ENCODE measurements at regions not wholly inside any gene's neighbourhood (a gene's known extent, or its start where the extent isn't known, plus 50 kb on each side); places are given as distances from the start of the nearest gene placed in this dataset.

- Histone ChIP-seq H3K4me1 (ENCODE audit: insufficient read depth, low read length) (peaks cover 11% of the 10 kb centered on the region), H3K4me3 (ENCODE audit: low read length) (no peak overlapping the region), H3K9me3 (ENCODE audit: insufficient read depth, low read depth, low read length) (no peaks in the 10 kb centered on the region), H3K27me3 (ENCODE audit: insufficient read depth, low read length) (no peaks in the 10 kb centered on the region), H3K36me3 (ENCODE audit: insufficient read depth, low read length) (no peaks in the 10 kb centered on the region), H3K27ac (ENCODE audit: low read depth, low read length) (no peak overlapping the region), H3K9ac (ENCODE audit: low read depth, low read length) (no peak overlapping the region)
- WGBS: 100% methylated on average over 2 of the region's 2 CpGs
Measured at GRCh38 chr12:111219440-111219839, 149.5 kb downstream of the PHETA1 start.

GRCh38 chr12:111218499-111218898, 150.4 kb downstream of the PHETA1 start:
- Histone ChIP-seq H3K27ac (ENCODE audit: low read depth, low read length) (no peak overlapping the region), H3K9me3 (ENCODE audit: insufficient read depth, low read depth, low read length) (no peaks in the 10 kb centered on the region), H3K4me3 (ENCODE audit: low read length) (no peak overlapping the region), H3K4me1 (ENCODE audit: insufficient read depth, low read length) (peaks cover 11% of the 10 kb centered on the region), H3K9ac (ENCODE audit: low read depth, low read length) (no peak overlapping the region), H3K36me3 (ENCODE audit: insufficient read depth, low read length) (no peaks in the 10 kb centered on the region), H3K27me3 (ENCODE audit: insufficient read depth, low read length) (no peaks in the 10 kb centered on the region)
- WGBS: 87% methylated on average over 6 of the region's 6 CpGs

GRCh38 chr12:111216387-111217159, 152.3 kb downstream of the PHETA1 start:
- Histone ChIP-seq H3K27ac (ENCODE audit: low read depth, low read length) (no peak overlapping the region), H3K9me3 (ENCODE audit: insufficient read depth, low read depth, low read length) (no peaks in the 10 kb centered on the region), H3K9ac (ENCODE audit: low read depth, low read length) (no peak overlapping the region), H3K4me1 (ENCODE audit: insufficient read depth, low read length) (peaks cover 5% of the 10 kb centered on the region; the same call in 1 of the 2 replicates), H3K4me3 (ENCODE audit: low read length) (no peak overlapping the region), H3K36me3 (ENCODE audit: insufficient read depth, low read length) (no peaks in the 10 kb centered on the region), H3K27me3 (ENCODE audit: insufficient read depth, low read length) (no peaks in the 10 kb centered on the region)
- WGBS: 91% methylated on average over 13 of the region's 13 CpGs

GRCh38 chr12:111215881-111216280, 153.0 kb downstream of the PHETA1 start:
- H3K27me3 ChIP-seq (ENCODE audit: insufficient read depth, low read length): no peaks in the 10 kb centered on the region
- 91% methylated on average over 12 of the region's 12 CpGs for WGBS
- no peaks in the 10 kb centered on the region; the same call in 1 of the 2 replicates for H3K4me1 ChIP-seq (ENCODE audit: insufficient read depth, low read length)
- H3K9ac ChIP-seq (ENCODE audit: low read depth, low read length): no peak overlapping the region
- H3K27ac ChIP-seq (ENCODE audit: low read depth, low read length): no peak overlapping the region
- no peak overlapping the region for H3K4me3 ChIP-seq (ENCODE audit: low read length)
- H3K36me3 ChIP-seq (ENCODE audit: insufficient read depth, low read length): no peaks in the 10 kb centered on the region
- H3K9me3 ChIP-seq (ENCODE audit: insufficient read depth, low read depth, low read length): no peaks in the 10 kb centered on the region

GRCh38 chr12:111214401-111214800, 154.5 kb downstream of the PHETA1 start:
- no peaks in the 10 kb centered on the region for H3K36me3 ChIP-seq (ENCODE audit: insufficient read depth, low read length)
- H3K9me3 ChIP-seq (ENCODE audit: insufficient read depth, low read depth, low read length): no peaks in the 10 kb centered on the region
- H3K4me3 ChIP-seq (ENCODE audit: low read length): no peak overlapping the region
- no peak overlapping the region for H3K27ac ChIP-seq (ENCODE audit: low read depth, low read length)
- H3K27me3 ChIP-seq (ENCODE audit: insufficient read depth, low read length): no peaks in the 10 kb centered on the region
- no peaks in the 10 kb centered on the region for H3K4me1 ChIP-seq (ENCODE audit: insufficient read depth, low read length)
- WGBS: 91% methylated on average over 16 of the region's 16 CpGs
- no peak overlapping the region for H3K9ac ChIP-seq (ENCODE audit: low read depth, low read length)

- H3K4me1 ChIP-seq (ENCODE audit: insufficient read depth, low read length): no peaks in the 10 kb centered on the region
- no peak overlapping the region for H3K9ac ChIP-seq (ENCODE audit: low read depth, low read length)
- no peaks in the 10 kb centered on the region for H3K9me3 ChIP-seq (ENCODE audit: insufficient read depth, low read depth, low read length)
- H3K36me3 ChIP-seq (ENCODE audit: insufficient read depth, low read length): no peaks in the 10 kb centered on the region
- no peaks in the 10 kb centered on the region for H3K27me3 ChIP-seq (ENCODE audit: insufficient read depth, low read length)
- H3K4me3 ChIP-seq (ENCODE audit: low read length): no peak overlapping the region
- 96% methylated on average over 5 of the region's 5 CpGs for WGBS
- no peak overlapping the region for H3K27ac ChIP-seq (ENCODE audit: low read depth, low read length)
Measured at GRCh38 chr12:111213561-111213960, 155.3 kb downstream of the PHETA1 start.

- no peak overlapping the region for H3K4me3 ChIP-seq (ENCODE audit: low read length)
- no peaks in the 10 kb centered on the region for H3K36me3 ChIP-seq (ENCODE audit: insufficient read depth, low read length)
- no peak overlapping the region for H3K9ac ChIP-seq (ENCODE audit: low read depth, low read length)
- 94% methylated on average over 11 of the region's 12 CpGs for WGBS
- no peak overlapping the region for H3K27ac ChIP-seq (ENCODE audit: low read depth, low read length)
- H3K4me1 ChIP-seq (ENCODE audit: insufficient read depth, low read length): no peaks in the 10 kb centered on the region
- no peaks in the 10 kb centered on the region for H3K9me3 ChIP-seq (ENCODE audit: insufficient read depth, low read depth, low read length)
- H3K27me3 ChIP-seq (ENCODE audit: insufficient read depth, low read length): no peaks in the 10 kb centered on the region
Measured at GRCh38 chr12:111212814-111213456, 156.0 kb downstream of the PHETA1 start.

- H3K27me3 ChIP-seq (ENCODE audit: insufficient read depth, low read length): no peaks in the 10 kb centered on the region
- no peak overlapping the region for H3K9ac ChIP-seq (ENCODE audit: low read depth, low read length)
- H3K4me1 ChIP-seq (ENCODE audit: insufficient read depth, low read length): no peaks in the 10 kb centered on the region
- no peak overlapping the region for H3K27ac ChIP-seq (ENCODE audit: low read depth, low read length)
- WGBS: 49% methylated on average over 6 of the region's 7 CpGs
- H3K4me3 ChIP-seq (ENCODE audit: low read length): no peak overlapping the region
- H3K36me3 ChIP-seq (ENCODE audit: insufficient read depth, low read length): no peaks in the 10 kb centered on the region
- no peaks in the 10 kb centered on the region for H3K9me3 ChIP-seq (ENCODE audit: insufficient read depth, low read depth, low read length)
Measured at GRCh38 chr12:111211910-111212757, 156.8 kb downstream of the PHETA1 start.

GRCh38 chr12:111209811-111210210, 159.1 kb downstream of the PHETA1 start:
- Histone ChIP-seq H3K27me3 (ENCODE audit: insufficient read depth, low read length) (no peaks in the 10 kb centered on the region), H3K9ac (ENCODE audit: low read depth, low read length) (no peak overlapping the region), H3K9me3 (ENCODE audit: insufficient read depth, low read depth, low read length) (no peaks in the 10 kb centered on the region), H3K36me3 (ENCODE audit: insufficient read depth, low read length) (no peaks in the 10 kb centered on the region), H3K4me3 (ENCODE audit: low read length) (no peak overlapping the region), H3K27ac (ENCODE audit: low read depth, low read length) (no peak overlapping the region), H3K4me1 (ENCODE audit: insufficient read depth, low read length) (no peaks in the 10 kb centered on the region)
- 96% methylated on average over 4 of the region's 4 CpGs for WGBS

GRCh38 chr12:111207761-111208160, 161.1 kb downstream of the PHETA1 start:
- WGBS: 70% methylated on average over 3 of the region's 3 CpGs
- H3K4me1 ChIP-seq (ENCODE audit: insufficient read depth, low read length): no peaks in the 10 kb centered on the region
- no peak overlapping the region for H3K9ac ChIP-seq (ENCODE audit: low read depth, low read length)
- no peaks in the 10 kb centered on the region for H3K36me3 ChIP-seq (ENCODE audit: insufficient read depth, low read length)
- no peaks in the 10 kb centered on the region for H3K27me3 ChIP-seq (ENCODE audit: insufficient read depth, low read length)
- no peaks in the 10 kb centered on the region for H3K9me3 ChIP-seq (ENCODE audit: insufficient read depth, low read depth, low read length)
- no peak overlapping the region for H3K4me3 ChIP-seq (ENCODE audit: low read length)
- H3K27ac ChIP-seq (ENCODE audit: low read depth, low read length): no peak overlapping the region

- H3K4me1 ChIP-seq (ENCODE audit: insufficient read depth, low read length): no peaks in the 10 kb centered on the region
Measured at GRCh38 chr12:111204788-111205241, 164.1 kb downstream of the PHETA1 start.

More at GRCh38 chr12:111204788-111205241, 164.1 kb downstream of the PHETA1 start:
- H3K27ac ChIP-seq (ENCODE audit: low read depth, low read length): no peak overlapping the region
- no peaks in the 10 kb centered on the region for H3K9me3 ChIP-seq (ENCODE audit: insufficient read depth, low read depth, low read length)
- H3K27me3 ChIP-seq (ENCODE audit: insufficient read depth, low read length): no peaks in the 10 kb centered on the region
- no peaks in the 10 kb centered on the region for H3K36me3 ChIP-seq (ENCODE audit: insufficient read depth, low read length)
- H3K4me3 ChIP-seq (ENCODE audit: low read length): no peak overlapping the region
- H3K9ac ChIP-seq (ENCODE audit: low read depth, low read length): no peak overlapping the region
- 91% methylated on average over 15 of the region's 15 CpGs for WGBS
